LNCaP clone FGC (cell line): ENCODE measurements at regions not wholly inside any gene's neighbourhood (a gene's known extent, or its start where the extent isn't known, plus 50 kb on each side); places are given as distances from the start of the nearest gene placed in this dataset.

Experiments
- DNase-seq: peaks from one replicate; pipeline ENCODE4 v3.0.0-alpha.2; 2011; ENCODE audit warnings: low read depth
- H3K4me3 ChIP-seq: 2 replicates; pipeline ENCODE4 v1.5.1; 2011; ENCODE audit warnings: mild to moderate bottlenecking, low read depth, low read length, control low read depth
- CTCF ChIP-seq: IDR thresholded peaks from 2 replicates; pipeline ENCODE4 v1.5.1; 2012; ENCODE audit warnings: mild to moderate bottlenecking; ENCODE audit not compliant: control insufficient read depth, insufficient read depth; ENCODE audit errors: extremely low read depth

GRCh38 chr1:4153571-4153970 lies 253.5 kb upstream of the C1orf174 start:
- no peak for TF ChIP-seq CTCF
- DNase-seq: no peak
- no peak overlapping the region for H3K4me3 ChIP-seq

DNA sequence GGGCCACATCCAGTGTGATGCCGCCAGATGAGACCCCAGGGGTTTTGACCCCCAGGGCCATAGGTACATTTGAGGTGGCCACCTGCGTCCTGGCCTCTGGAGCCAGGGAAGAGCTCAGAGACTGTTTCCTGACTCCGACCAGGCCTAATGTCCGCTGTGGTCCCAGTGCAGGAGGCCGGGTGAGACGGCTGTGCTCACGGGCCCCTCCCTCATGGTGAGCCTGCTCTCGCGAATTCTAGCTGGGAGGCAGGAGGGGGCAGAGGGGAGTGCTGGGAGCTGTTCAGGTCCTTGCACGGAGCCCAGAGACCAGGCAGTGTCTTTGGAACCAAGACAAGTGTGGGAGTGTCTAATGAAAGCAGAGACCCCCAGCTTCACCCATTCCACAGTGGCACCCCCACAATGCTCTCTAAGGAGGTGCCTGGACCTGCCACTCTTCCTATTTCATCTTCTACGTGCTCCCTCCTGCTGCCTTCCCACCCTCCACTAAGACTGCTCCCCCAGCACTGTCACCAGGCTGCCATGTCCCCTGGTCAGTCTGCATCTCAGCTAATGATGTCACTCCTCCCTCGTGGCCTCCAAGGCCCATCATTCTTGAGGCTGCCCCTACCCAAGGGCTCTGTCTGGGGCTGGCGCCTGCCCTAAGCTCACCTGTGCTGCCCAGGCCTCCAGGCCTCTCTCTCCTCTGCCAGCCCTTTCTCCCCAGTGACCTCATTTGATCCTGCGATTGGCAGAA lies 256.3 kb upstream of the C1orf174 start:
- no peak for TF ChIP-seq CTCF
- DNase-seq: no peak
- no peak overlapping the region for H3K4me3 ChIP-seq

- no peak overlapping the region for H3K4me3 ChIP-seq
- TF ChIP-seq CTCF: no peak
- no peak for DNase-seq
Observed at GRCh38 chr1:4160181-4160580, 260.1 kb upstream of the C1orf174 start.

DNA sequence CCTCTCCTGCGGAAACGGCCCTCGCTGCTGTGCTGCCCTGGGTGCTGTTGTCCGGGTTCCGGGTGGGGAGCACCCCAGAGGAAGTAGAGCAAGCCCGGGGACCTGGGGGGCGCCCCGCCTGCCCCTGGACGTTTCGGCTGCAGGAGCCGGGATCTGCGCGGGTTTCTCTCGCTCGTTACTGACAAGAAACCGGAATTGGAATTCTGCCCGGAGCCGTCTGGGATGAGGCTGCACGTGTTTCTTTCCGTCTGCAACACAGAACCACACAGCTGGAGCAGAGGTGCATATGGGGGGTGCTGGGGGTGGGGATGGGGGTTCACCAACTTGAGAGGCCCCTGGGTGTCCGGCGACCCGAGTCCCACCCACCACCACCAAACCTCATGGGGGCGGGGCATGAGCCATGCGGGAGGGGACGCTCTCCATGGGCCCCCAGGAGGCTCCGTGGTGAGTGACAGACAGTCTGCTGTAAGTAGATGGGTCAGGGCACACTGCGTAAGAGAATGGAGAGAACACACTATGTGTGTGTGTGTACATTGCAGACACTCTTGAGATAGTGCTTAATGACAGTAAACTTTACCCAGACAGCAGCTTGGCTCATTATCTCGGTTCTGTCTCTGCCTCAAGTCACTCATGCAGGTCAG lies 261.4 kb upstream of the C1orf174 start:
- DNase-seq: no peak
- no peak overlapping the region for H3K4me3 ChIP-seq
- no peak for TF ChIP-seq CTCF

DNA sequence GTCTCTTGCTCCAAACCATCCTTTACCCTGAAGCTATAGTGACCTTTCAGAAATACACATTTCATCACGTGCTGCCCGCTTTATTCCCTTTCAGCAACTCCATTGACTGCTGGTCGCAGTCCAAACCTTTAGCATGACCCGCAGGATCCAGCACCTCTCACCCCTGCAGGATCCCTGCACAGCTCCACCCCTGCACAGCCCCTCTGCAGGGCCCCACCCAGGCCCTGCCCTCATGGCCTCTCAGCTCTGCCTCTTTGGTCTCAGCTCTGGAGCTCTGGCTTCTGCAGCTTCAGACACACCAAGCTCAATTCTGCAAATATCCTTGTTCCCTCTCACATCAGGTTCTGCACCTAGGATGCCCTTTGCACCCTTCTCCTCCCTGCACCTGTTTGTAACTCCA lies 264.9 kb upstream of the C1orf174 start:
- DNase-seq: no peak
- H3K4me3 ChIP-seq: no peak overlapping the region
- no peak for TF ChIP-seq CTCF

GRCh38 chr1:4165686-4166300 lies 265.7 kb upstream of the C1orf174 start:
- no peak for DNase-seq
- H3K4me3 ChIP-seq: no peak overlapping the region
- no peak for TF ChIP-seq CTCF
